ENCODE measurements at regions not wholly inside any gene's neighbourhood (a gene's known extent, or its start where the extent isn't known, plus 50 kb on each side); places are given as distances from the start of the nearest gene placed in this dataset.

- no peak for DNase-seq (ENCODE audit: low spot score)
- TF ChIP-seq CTCF (IDR thresholded peaks at IDR 0.05) = no peak
- ATAC-seq (ENCODE audit: low FRiP score) = no peak
Observed at GRCh38 chr13:24108615-24108965, 51.9 kb upstream of the SPATA13 start.

DNA sequence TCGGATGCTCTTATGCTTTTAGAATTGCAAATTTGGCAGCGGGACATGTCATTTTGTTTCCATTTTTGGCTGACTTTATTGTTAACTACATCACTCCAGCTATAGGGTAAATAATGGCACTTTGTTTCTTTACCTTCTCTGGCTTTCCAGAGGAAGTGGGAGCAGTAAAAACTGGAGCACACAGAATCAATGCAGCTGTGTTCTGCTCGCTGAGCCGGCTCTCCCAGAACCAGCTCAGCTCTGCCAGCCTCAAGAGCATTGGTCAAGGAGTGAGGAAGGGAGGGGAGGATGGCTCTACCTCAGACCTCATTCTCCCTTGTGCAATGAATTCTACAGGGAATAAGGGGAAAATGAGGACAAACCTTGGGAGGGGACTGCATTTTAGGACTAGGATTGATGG lies 50.5 kb upstream of the SPATA13 start:
- TF ChIP-seq CTCF (IDR thresholded peaks at IDR 0.05) = no peak
- ATAC-seq (ENCODE audit: low FRiP score) = no peak
- DNase-seq (ENCODE audit: low spot score) = no peak

All from omental fat pad (tissue), 3 donors.